GM23338 (cell line): ENCODE measurements at regions not wholly inside any gene's neighbourhood (a gene's known extent, or its start where the extent isn't known, plus 50 kb on each side); places are given as distances from the start of the nearest gene placed in this dataset.

Source experiments
- ATAC-seq: fragments of 200-7000 bp; cut with Tn5 transposase; 3 replicates; pipeline ENCODE4 v1.9.1; 2020
- DNase-seq: peaks from one replicate; pipeline ENCODE4 v3.0.0-alpha.2; 2015; ENCODE audit warnings: low spot score
- H2AFZ ChIP-seq: fragments of 200-600 bp; sonication (generic); 2 replicates; pipeline ENCODE4 v1.8.0; 2016; ENCODE audit warnings: antibody characterized with exemption, mild to moderate bottlenecking, moderate library complexity
- H3F3A ChIP-seq: fragments of 200-600 bp; sonication (generic); replicated peaks from 2 replicates; pipeline ENCODE4 v1.8.0; 2017; ENCODE audit warnings: antibody characterized with exemption, mixed run types, low read depth
- H3K27ac ChIP-seq: fragments of 200-600 bp; sonication (generic); 2 replicates; pipeline ENCODE4 v1.6.1; 2016; ENCODE audit warnings: low read depth
- H3K27me3 ChIP-seq: fragments of 200-600 bp; sonication (generic); 2 replicates; pipeline ENCODE4 v1.8.0; 2016; ENCODE audit warnings: mild to moderate bottlenecking, mixed run types, moderate library complexity; ENCODE audit not compliant: insufficient read depth
- H3K36me3 ChIP-seq: fragments of 200-600 bp; sonication (generic); 2 replicates; pipeline ENCODE4 v1.8.0; 2016; ENCODE audit warnings: mild to moderate bottlenecking; ENCODE audit not compliant: insufficient read depth
- H3K4me1 ChIP-seq: fragments of 200-600 bp; sonication (generic); 2 replicates; pipeline ENCODE4 v1.8.0; 2016; ENCODE audit warnings: mild to moderate bottlenecking, moderate library complexity; ENCODE audit not compliant: insufficient read depth
- H3K4me2 ChIP-seq: fragments of 200-600 bp; sonication (generic); 2 replicates; pipeline ENCODE4 v1.7.1; 2017; ENCODE audit warnings: mixed run types
- H3K4me3 ChIP-seq: fragments of 200-600 bp; sonication (generic); 2 replicates; pipeline ENCODE4 v1.6.1; 2016; ENCODE audit warnings: mixed run types
- H3K79me2 ChIP-seq: fragments of 200-600 bp; sonication (generic); replicated peaks from 2 replicates; pipeline ENCODE4 v1.8.0; 2017; ENCODE audit warnings: mild to moderate bottlenecking; ENCODE audit not compliant: insufficient read depth
- H3K9me2 ChIP-seq: fragments of 200-600 bp; sonication (generic); 2 replicates; pipeline ENCODE4 v1.8.0; 2017; ENCODE audit not compliant: insufficient read depth
- H4K20me1 ChIP-seq: fragments of 200-600 bp; sonication (generic); replicated peaks from 2 replicates; pipeline ENCODE4 v1.8.0; 2017; ENCODE audit warnings: mild to moderate bottlenecking; ENCODE audit not compliant: insufficient read depth
- H3K27ac Mint-ChIP-seq: 2 replicates; pipeline ENCODE4 v1.8.0; 2020; ENCODE audit warnings: inconsistent platforms, mild to moderate bottlenecking, moderate library complexity, mixed read lengths
- H3K27me3 Mint-ChIP-seq: 3 replicates; pipeline ENCODE4 v1.8.0; 2022; ENCODE audit warnings: low read depth, mild to moderate bottlenecking, moderate library complexity, mixed read lengths, inconsistent platforms; ENCODE audit not compliant: insufficient read depth, poor library complexity
- H3K36me3 Mint-ChIP-seq: 3 replicates; pipeline ENCODE4 v1.8.0; 2021; ENCODE audit warnings: low read depth, mild to moderate bottlenecking, inconsistent platforms, moderate library complexity, mixed read lengths
- H3K4me1 Mint-ChIP-seq: 3 replicates; pipeline ENCODE4 v1.8.0; 2020; ENCODE audit warnings: mild to moderate bottlenecking, inconsistent platforms, mixed read lengths
- H3K4me3 Mint-ChIP-seq: 3 replicates; pipeline ENCODE4 v1.8.0; 2021; ENCODE audit warnings: moderate library complexity, mild to moderate bottlenecking, inconsistent platforms, mixed read lengths
- H3K9me3 Mint-ChIP-seq: 3 replicates; pipeline ENCODE4 v1.8.0; 2020; ENCODE audit warnings: moderate library complexity, mild to moderate bottlenecking, inconsistent platforms, mixed read lengths
- CREB1 ChIP-seq: fragments of 250-450 bp; sonication (Bioruptor Pico); IDR thresholded peaks from 2 replicates; pipeline ENCODE4 v1.5.0; 2020; ENCODE audit warnings: low read depth, mild to moderate bottlenecking, moderate library complexity
- EZH2 ChIP-seq: fragments of 200-600 bp; sonication (generic); IDR thresholded peaks from one replicate; pipeline ENCODE4 v1.8.0; 2017; ENCODE audit warnings: antibody characterized with exemption, mild to moderate bottlenecking, low read depth; ENCODE audit not compliant: unreplicated experiment
- EZH2phosphoT487 ChIP-seq: fragments of 200-600 bp; sonication (generic); IDR thresholded peaks from one replicate; pipeline ENCODE4 v1.8.1; 2018; ENCODE audit warnings: antibody characterized with exemption; ENCODE audit not compliant: unreplicated experiment
- JUNB ChIP-seq: IDR thresholded peaks from one replicate; pipeline ENCODE4 v1.6.1; 2016; ENCODE audit warnings: antibody characterized with exemption; ENCODE audit not compliant: unreplicated experiment
- NANOG ChIP-seq: IDR thresholded peaks from 2 replicates; pipeline ENCODE4 v1.6.1; 2016; ENCODE audit warnings: antibody characterized with exemption, borderline replicate concordance
- POLR2AphosphoS5 ChIP-seq: IDR thresholded peaks from 2 replicates; pipeline ENCODE4 v1.6.1; 2016; ENCODE audit warnings: antibody characterized with exemption, low read depth
- STAT1 ChIP-seq: IDR thresholded peaks from one replicate; pipeline ENCODE4 v1.6.1; 2016; ENCODE audit warnings: antibody characterized with exemption; ENCODE audit not compliant: unreplicated experiment
- ZNF114 ChIP-seq: fragments of 250-450 bp; sonication (Bioruptor Pico); IDR thresholded peaks from 2 replicates; pipeline ENCODE4 v1.5.0; 2020; ENCODE audit warnings: mild to moderate bottlenecking, moderate library complexity
- TF ChIP-seq, protein P1 (sequence below), 2 experiments: fragments of 200-600 bp in 1 of 2; sonication (generic) in 1 of 2; conservative IDR thresholded peaks; 2 replicates each; pipeline versions ENCODE4 v1.5.1 to v1.6.1; 2016 to 2017; ENCODE audit warnings: antibody characterized with exemption in 2 of 2, low read depth in 2 of 2, mild to moderate bottlenecking in 2 of 2, moderate library complexity in 1 of 2
- TF ChIP-seq, protein P2 (sequence below): fragments of 250-450 bp; sonication (Bioruptor Pico); IDR thresholded peaks from 2 replicates; pipeline ENCODE4 v1.5.0; 2020; ENCODE audit warnings: mild to moderate bottlenecking, moderate library complexity
- TF ChIP-seq, protein P3 (sequence below): IDR thresholded peaks from 2 replicates; pipeline ENCODE4 v1.6.1; 2016; ENCODE audit warnings: antibody characterized with exemption

DNA sequence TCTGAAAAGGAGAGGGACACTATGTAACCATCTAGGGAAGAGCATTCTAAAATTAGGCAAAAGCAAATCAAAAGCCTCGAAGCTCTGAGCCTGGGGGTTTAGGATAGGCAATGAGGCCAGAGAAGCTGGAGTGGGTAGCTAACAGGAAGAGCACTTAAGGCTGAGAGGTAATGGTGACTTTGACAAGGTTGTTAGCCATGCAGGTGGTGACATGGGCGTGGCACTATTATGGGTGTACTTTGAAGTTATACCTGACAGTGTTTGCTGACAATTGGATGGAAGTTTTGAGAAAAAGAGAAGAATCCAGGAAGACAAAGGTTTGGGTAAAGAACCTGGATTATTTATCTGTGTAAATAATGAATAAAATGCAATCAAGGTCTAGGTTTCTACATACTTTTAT is 383.0 kb upstream of the SEMA3C start:
- Mint-ChIP-seq H3K36me3 (no peaks in the 10 kb centered on the region), H3K27ac (no peak overlapping the region), H3K9me3 (no peaks in the 10 kb centered on the region), H3K4me3 (no peak overlapping the region), H3K4me1 (peaks cover 18% of the 10 kb centered on the region; the same call in 2 of the 3 replicates), H3K27me3 (no peaks in the 10 kb centered on the region)
- Histone ChIP-seq H3K79me2 (no peaks in the 10 kb centered on the region), H3K4me2 (no peak overlapping the region), H3K9me2 (no peaks in the 10 kb centered on the region), H3K4me1 (peaks cover 12% of the 10 kb centered on the region; the same call in 1 of the 2 replicates), H3F3A (no peaks in the 10 kb centered on the region), H4K20me1 (no peaks in the 10 kb centered on the region), H3K27ac (no peak overlapping the region), H3K4me3 (no peak overlapping the region), H2AFZ (no peak overlapping the region), H3K27me3 (no peaks in the 10 kb centered on the region), H3K36me3 (no peaks in the 10 kb centered on the region)
- DNase-seq (no peak), ATAC-seq (no peak)
- no peak for TF ChIP-seq POLR2AphosphoS5
- no peak for TF ChIP-seq JUNB
- TF ChIP-seq EZH2phosphoT487: no peak
- TF ChIP-seq, protein P1, sequence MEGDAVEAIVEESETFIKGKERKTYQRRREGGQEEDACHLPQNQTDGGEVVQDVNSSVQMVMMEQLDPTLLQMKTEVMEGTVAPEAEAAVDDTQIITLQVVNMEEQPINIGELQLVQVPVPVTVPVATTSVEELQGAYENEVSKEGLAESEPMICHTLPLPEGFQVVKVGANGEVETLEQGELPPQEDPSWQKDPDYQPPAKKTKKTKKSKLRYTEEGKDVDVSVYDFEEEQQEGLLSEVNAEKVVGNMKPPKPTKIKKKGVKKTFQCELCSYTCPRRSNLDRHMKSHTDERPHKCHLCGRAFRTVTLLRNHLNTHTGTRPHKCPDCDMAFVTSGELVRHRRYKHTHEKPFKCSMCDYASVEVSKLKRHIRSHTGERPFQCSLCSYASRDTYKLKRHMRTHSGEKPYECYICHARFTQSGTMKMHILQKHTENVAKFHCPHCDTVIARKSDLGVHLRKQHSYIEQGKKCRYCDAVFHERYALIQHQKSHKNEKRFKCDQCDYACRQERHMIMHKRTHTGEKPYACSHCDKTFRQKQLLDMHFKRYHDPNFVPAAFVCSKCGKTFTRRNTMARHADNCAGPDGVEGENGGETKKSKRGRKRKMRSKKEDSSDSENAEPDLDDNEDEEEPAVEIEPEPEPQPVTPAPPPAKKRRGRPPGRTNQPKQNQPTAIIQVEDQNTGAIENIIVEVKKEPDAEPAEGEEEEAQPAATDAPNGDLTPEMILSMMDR (conservative IDR thresholded peaks at IDR 0.05; ENCODE audit: low read depth in 2 of 2): no peak
- TF ChIP-seq EZH2: no peak
- TF ChIP-seq, protein P2, sequence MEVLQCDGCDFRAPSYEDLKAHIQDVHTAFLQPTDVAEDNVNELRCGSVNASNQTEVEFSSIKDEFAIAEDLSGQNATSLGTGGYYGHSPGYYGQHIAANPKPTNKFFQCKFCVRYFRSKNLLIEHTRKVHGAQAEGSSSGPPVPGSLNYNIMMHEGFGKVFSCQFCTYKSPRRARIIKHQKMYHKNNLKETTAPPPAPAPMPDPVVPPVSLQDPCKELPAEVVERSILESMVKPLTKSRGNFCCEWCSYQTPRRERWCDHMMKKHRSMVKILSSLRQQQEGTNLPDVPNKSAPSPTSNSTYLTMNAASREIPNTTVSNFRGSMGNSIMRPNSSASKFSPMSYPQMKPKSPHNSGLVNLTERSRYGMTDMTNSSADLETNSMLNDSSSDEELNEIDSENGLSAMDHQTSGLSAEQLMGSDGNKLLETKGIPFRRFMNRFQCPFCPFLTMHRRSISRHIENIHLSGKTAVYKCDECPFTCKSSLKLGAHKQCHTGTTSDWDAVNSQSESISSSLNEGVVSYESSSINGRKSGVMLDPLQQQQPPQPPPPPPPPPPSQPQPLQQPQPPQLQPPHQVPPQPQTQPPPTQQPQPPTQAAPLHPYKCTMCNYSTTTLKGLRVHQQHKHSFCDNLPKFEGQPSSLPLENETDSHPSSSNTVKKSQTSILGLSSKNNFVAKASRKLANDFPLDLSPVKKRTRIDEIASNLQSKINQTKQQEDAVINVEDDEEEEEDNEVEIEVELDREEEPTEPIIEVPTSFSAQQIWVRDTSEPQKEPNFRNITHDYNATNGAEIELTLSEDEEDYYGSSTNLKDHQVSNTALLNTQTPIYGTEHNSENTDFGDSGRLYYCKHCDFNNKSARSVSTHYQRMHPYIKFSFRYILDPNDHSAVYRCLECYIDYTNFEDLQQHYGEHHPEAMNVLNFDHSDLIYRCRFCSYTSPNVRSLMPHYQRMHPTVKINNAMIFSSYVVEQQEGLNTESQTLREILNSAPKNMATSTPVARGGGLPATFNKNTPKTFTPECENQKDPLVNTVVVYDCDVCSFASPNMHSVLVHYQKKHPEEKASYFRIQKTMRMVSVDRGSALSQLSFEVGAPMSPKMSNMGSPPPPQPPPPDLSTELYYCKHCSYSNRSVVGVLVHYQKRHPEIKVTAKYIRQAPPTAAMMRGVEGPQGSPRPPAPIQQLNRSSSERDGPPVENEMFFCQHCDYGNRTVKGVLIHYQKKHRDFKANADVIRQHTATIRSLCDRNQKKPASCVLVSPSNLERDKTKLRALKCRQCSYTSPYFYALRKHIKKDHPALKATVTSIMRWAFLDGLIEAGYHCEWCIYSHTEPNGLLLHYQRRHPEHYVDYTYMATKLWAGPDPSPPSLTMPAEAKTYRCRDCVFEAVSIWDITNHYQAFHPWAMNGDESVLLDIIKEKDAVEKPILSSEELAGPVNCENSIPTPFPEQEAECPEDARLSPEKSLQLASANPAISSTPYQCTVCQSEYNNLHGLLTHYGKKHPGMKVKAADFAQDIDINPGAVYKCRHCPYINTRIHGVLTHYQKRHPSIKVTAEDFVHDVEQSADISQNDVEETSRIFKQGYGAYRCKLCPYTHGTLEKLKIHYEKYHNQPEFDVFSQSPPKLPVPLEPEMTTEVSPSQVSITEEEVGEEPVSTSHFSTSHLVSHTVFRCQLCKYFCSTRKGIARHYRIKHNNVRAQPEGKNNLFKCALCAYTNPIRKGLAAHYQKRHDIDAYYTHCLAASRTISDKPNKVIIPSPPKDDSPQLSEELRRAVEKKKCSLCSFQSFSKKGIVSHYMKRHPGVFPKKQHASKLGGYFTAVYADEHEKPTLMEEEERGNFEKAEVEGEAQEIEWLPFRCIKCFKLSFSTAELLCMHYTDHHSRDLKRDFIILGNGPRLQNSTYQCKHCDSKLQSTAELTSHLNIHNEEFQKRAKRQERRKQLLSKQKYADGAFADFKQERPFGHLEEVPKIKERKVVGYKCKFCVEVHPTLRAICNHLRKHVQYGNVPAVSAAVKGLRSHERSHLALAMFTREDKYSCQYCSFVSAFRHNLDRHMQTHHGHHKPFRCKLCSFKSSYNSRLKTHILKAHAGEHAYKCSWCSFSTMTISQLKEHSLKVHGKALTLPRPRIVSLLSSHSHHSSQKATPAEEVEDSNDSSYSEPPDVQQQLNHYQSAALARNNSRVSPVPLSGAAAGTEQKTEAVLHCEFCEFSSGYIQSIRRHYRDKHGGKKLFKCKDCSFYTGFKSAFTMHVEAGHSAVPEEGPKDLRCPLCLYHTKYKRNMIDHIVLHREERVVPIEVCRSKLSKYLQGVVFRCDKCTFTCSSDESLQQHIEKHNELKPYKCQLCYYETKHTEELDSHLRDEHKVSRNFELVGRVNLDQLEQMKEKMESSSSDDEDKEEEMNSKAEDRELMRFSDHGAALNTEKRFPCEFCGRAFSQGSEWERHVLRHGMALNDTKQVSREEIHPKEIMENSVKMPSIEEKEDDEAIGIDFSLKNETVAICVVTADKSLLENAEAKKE: no peak
- TF ChIP-seq NANOG: no peak
- TF ChIP-seq, protein P3, sequence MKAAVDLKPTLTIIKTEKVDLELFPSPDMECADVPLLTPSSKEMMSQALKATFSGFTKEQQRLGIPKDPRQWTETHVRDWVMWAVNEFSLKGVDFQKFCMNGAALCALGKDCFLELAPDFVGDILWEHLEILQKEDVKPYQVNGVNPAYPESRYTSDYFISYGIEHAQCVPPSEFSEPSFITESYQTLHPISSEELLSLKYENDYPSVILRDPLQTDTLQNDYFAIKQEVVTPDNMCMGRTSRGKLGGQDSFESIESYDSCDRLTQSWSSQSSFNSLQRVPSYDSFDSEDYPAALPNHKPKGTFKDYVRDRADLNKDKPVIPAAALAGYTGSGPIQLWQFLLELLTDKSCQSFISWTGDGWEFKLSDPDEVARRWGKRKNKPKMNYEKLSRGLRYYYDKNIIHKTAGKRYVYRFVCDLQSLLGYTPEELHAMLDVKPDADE: no peak
- no peak for TF ChIP-seq ZNF114 (CRISPR knock-in tag)
- no peak for TF ChIP-seq STAT1
- TF ChIP-seq CREB1 (CRISPR knock-in tag): no peak
